Endodermal cell (in vitro differentiated cells): ENCODE measurements at regions not wholly inside any gene's neighbourhood (a gene's known extent, or its start where the extent isn't known, plus 50 kb on each side); places are given as distances from the start of the nearest gene placed in this dataset.

ENCODE experiments used
- DNase-seq: peaks from one replicate; pipeline ENCODE4 v3.0.0-alpha.2; 2017
- H3K27ac ChIP-seq: 2 replicates; pipeline ENCODE4 v1.5.1; 2013; ENCODE audit warnings: mild to moderate bottlenecking, low read depth, low read length, moderate library complexity
- H3K27me3 ChIP-seq: 2 replicates; pipeline ENCODE4 v1.6.1; 2013; ENCODE audit warnings: mild to moderate bottlenecking, low read length, moderate library complexity; ENCODE audit not compliant: insufficient read depth, control insufficient read depth, poor library complexity, severe bottlenecking
- H3K36me3 ChIP-seq: 2 replicates; pipeline ENCODE4 v1.7.0; 2013; ENCODE audit warnings: mild to moderate bottlenecking, low read length, moderate library complexity; ENCODE audit not compliant: control insufficient read depth, insufficient read depth
- H3K4me1 ChIP-seq: one replicate; pipeline ENCODE4 v1.7.0; 2013; ENCODE audit warnings: low read length; ENCODE audit not compliant: control insufficient read depth, insufficient read depth
- H3K4me3 ChIP-seq: 2 replicates; pipeline ENCODE4 v1.5.1; 2013; ENCODE audit warnings: mild to moderate bottlenecking, low read length, moderate library complexity
- H3K9ac ChIP-seq: 2 replicates; pipeline ENCODE4 v1.6.1; 2013; ENCODE audit warnings: mild to moderate bottlenecking, low read length, moderate library complexity; ENCODE audit not compliant: poor library complexity, severe bottlenecking; ENCODE audit errors: extremely low read depth
- H3K9me3 ChIP-seq: 2 replicates; pipeline ENCODE4 v1.6.1; 2013; ENCODE audit warnings: mild to moderate bottlenecking, low read length, moderate library complexity; ENCODE audit not compliant: control insufficient read depth
- H3K27ac Mint-ChIP-seq: 2 replicates; pipeline ENCODE4 v1.8.0; 2020; ENCODE audit warnings: mixed read lengths
- H3K27me3 Mint-ChIP-seq: 2 replicates; pipeline ENCODE4 v1.8.0; 2021; ENCODE audit warnings: mild to moderate bottlenecking, mixed read lengths; ENCODE audit not compliant: insufficient read depth
- H3K36me3 Mint-ChIP-seq: 2 replicates; pipeline ENCODE4 v1.8.0; 2020; ENCODE audit warnings: low read depth, mixed read lengths
- H3K4me1 Mint-ChIP-seq: 2 replicates; pipeline ENCODE4 v1.8.0; 2020; ENCODE audit warnings: mixed read lengths
- H3K4me3 Mint-ChIP-seq: 2 replicates; pipeline ENCODE4 v1.8.0; 2020; ENCODE audit warnings: mild to moderate bottlenecking, moderate library complexity, mixed read lengths
- H3K9me3 Mint-ChIP-seq: 2 replicates; pipeline ENCODE4 v1.8.0; 2020; ENCODE audit warnings: mild to moderate bottlenecking, mixed read lengths
- CTCF ChIP-seq: fragments of 200-600 bp; sonication (generic); conservative IDR thresholded peaks from 2 replicates; pipeline ENCODE4 v1.5.0; 2021; ENCODE audit warnings: antibody characterized with exemption, mild to moderate bottlenecking
- WGBS, 2 experiments: methylation state at CpG; one replicate each; pipeline versions ENCODE4 v1.1.5 to v1.1.7; 2013; ENCODE audit warnings: missing lambda C conversion rate in 2 of 2, mixed read lengths in 1 of 2; ENCODE audit not compliant: insufficient coverage in 1 of 2, insufficient read length in 1 of 2; 5-methylcytosine and 5-hydroxymethylcytosine counted together

GRCh38 chr14:101288436-101289229, 272.7 kb upstream of the DIO3 start:
- Histone ChIP-seq H3K27ac (no peak overlapping the region), H3K4me3 (no peak overlapping the region), H3K36me3 (peaks cover 17% of the 10 kb centered on the region), H3K9me3 (peaks cover 18% of the 10 kb centered on the region), H3K27me3 (no peaks in the 10 kb centered on the region), H3K4me1 (no peaks in the 10 kb centered on the region), H3K9ac (no peak overlapping the region)
- Mint-ChIP-seq H3K9me3 (peaks cover 5% of the 10 kb centered on the region), H3K27ac (peak overlapping the region; percentile 17), H3K27me3 (no peaks in the 10 kb centered on the region), H3K4me1 (peaks cover 28% of the 10 kb centered on the region), H3K4me3 (no peak overlapping the region), H3K36me3 (peaks cover 11% of the 10 kb centered on the region)
- DNase-seq: no peak
- TF ChIP-seq CTCF: peak; percentile 48
- 91% methylated on average over 18 to 20 of the region's 20 CpGs for WGBS, 2 experiments

- H3K27ac Mint-ChIP-seq: peak overlapping the region; percentile 17
- peaks cover 28% of the 10 kb centered on the region for H3K4me1 Mint-ChIP-seq
- H3K4me3 Mint-ChIP-seq: no peak overlapping the region
- WGBS, 2 experiments: 93 to 95% methylated on average over 12 to 13 of the region's 13 CpGs
- peaks cover 11% of the 10 kb centered on the region for H3K9me3 Mint-ChIP-seq
- Histone ChIP-seq H3K27ac (no peak overlapping the region), H3K36me3 (peaks cover 22% of the 10 kb centered on the region), H3K9ac (no peak overlapping the region), H3K27me3 (no peaks in the 10 kb centered on the region), H3K4me1 (no peaks in the 10 kb centered on the region), H3K4me3 (no peak overlapping the region), H3K9me3 (peaks cover 24% of the 10 kb centered on the region)
- no peak for DNase-seq
- no peak for TF ChIP-seq CTCF
- peaks cover 14% of the 10 kb centered on the region for H3K36me3 Mint-ChIP-seq
- H3K27me3 Mint-ChIP-seq: no peaks in the 10 kb centered on the region
These were observed 272.0 kb upstream of the DIO3 start for GRCh38 chr14:101289230-101289690.

GRCh38 chr14:101289911-101290310, 271.4 kb upstream of the DIO3 start:
- 100% methylated on average over 2 to 7 of the region's 7 CpGs for WGBS, 2 experiments
- Mint-ChIP-seq H3K27ac (no peak overlapping the region), H3K36me3 (peaks cover 17% of the 10 kb centered on the region)

More at GRCh38 chr14:101289911-101290310, 271.4 kb upstream of the DIO3 start:
- no peaks in the 10 kb centered on the region for H3K27me3 Mint-ChIP-seq
- no peak for TF ChIP-seq CTCF
- peaks cover 31% of the 10 kb centered on the region for H3K9me3 ChIP-seq
- H3K27ac ChIP-seq: no peak overlapping the region
- no peak for DNase-seq
- peaks cover 18% of the 10 kb centered on the region for H3K9me3 Mint-ChIP-seq
- peaks cover 23% of the 10 kb centered on the region for H3K4me1 Mint-ChIP-seq
- peaks cover 28% of the 10 kb centered on the region for H3K36me3 ChIP-seq
- H3K27me3 ChIP-seq: no peaks in the 10 kb centered on the region
- no peak overlapping the region for H3K9ac ChIP-seq
- H3K4me3 ChIP-seq: no peak overlapping the region
- H3K4me3 Mint-ChIP-seq: no peak overlapping the region
- H3K4me1 ChIP-seq: no peaks in the 10 kb centered on the region
